Keratinocyte (primary cell): ENCODE measurements at regions not wholly inside any gene's neighbourhood (a gene's known extent, or its start where the extent isn't known, plus 50 kb on each side); places are given as distances from the start of the nearest gene placed in this dataset.

Experiments
- DNase-seq: peaks from one replicate; pipeline ENCODE4 v3.0.0-alpha.2; 2011; ENCODE audit warnings: low read depth, missing footprints, low spot score
- FAIRE-seq: peaks from 2 replicates; lab custom pipeline; 2011; peaks lifted over from hg19 to GRCh38; lab: Jason Lieb, UNC
- H2AFZ ChIP-seq: 2 replicates; pipeline ENCODE4 v1.6.0; 2012; ENCODE audit warnings: low read length, control low read depth, inconsistent platforms; ENCODE audit not compliant: control insufficient read depth
- H3K27ac ChIP-seq: 2 replicates; pipeline ENCODE4 v1.5.1; 2011; ENCODE audit warnings: low read length; ENCODE audit not compliant: control insufficient read depth, insufficient read depth
- H3K27me3 ChIP-seq: 3 replicates; pipeline ENCODE4 v1.6.0; 2011; ENCODE audit warnings: low read length; ENCODE audit not compliant: control insufficient read depth, insufficient read depth; ENCODE audit errors: extremely low read depth
- H3K36me3 ChIP-seq, 2 experiments: 2 replicates in 1 of 2; 3 replicates in 1 of 2; pipeline ENCODE4 v1.5.1; 2011; ENCODE audit warnings: low read length in 2 of 2, mild to moderate bottlenecking in 1 of 2; ENCODE audit not compliant: control insufficient read depth in 2 of 2, insufficient read depth in 2 of 2; ENCODE audit errors: extremely low read depth in 1 of 2
- H3K4me1 ChIP-seq: 3 replicates; pipeline ENCODE4 v1.5.1; 2011; ENCODE audit warnings: low read length; ENCODE audit not compliant: control insufficient read depth, insufficient read depth; ENCODE audit errors: extremely low read depth
- H3K4me2 ChIP-seq: 3 replicates; pipeline ENCODE4 v1.6.0; 2011; ENCODE audit warnings: low read depth, low read length; ENCODE audit not compliant: control insufficient read depth, insufficient read depth; ENCODE audit errors: extremely low read depth
- H3K4me3 ChIP-seq, 3 experiments: fragments of 200-600 bp in 1 of 3; sonication (generic) in 1 of 3; 2 replicates in 2 of 3; 3 replicates in 1 of 3; pipeline ENCODE4 v1.5.1; 2011 to 2016; ENCODE audit warnings: low read length in 3 of 3, mild to moderate bottlenecking in 3 of 3, control low read depth in 2 of 3, inconsistent platforms in 1 of 3, low read depth in 1 of 3, mixed read lengths in 1 of 3, mixed run types in 1 of 3, moderate library complexity in 1 of 3; ENCODE audit not compliant: control insufficient read depth in 2 of 3, insufficient read depth in 2 of 3; ENCODE audit errors: extremely low read depth in 1 of 3
- H3K79me2 ChIP-seq: 2 replicates; pipeline ENCODE4 v1.6.0; 2012; ENCODE audit warnings: low read length; ENCODE audit not compliant: control insufficient read depth, insufficient read depth
- H3K9ac ChIP-seq: 3 replicates; pipeline ENCODE4 v1.6.0; 2011; ENCODE audit warnings: low read length; ENCODE audit not compliant: control insufficient read depth, insufficient read depth; ENCODE audit errors: extremely low read depth
- H3K9me1 ChIP-seq: 3 replicates; pipeline ENCODE4 v1.6.0; 2011; ENCODE audit warnings: low read length; ENCODE audit not compliant: control insufficient read depth, insufficient read depth; ENCODE audit errors: extremely low read depth
- H3K9me3 ChIP-seq: 2 replicates; pipeline ENCODE4 v1.5.1; 2012; ENCODE audit warnings: low read depth, low read length; ENCODE audit not compliant: control insufficient read depth
- H4K20me1 ChIP-seq: 3 replicates; pipeline ENCODE4 v1.6.0; 2011; ENCODE audit warnings: low read length; ENCODE audit not compliant: control insufficient read depth, insufficient read depth; ENCODE audit errors: extremely low read depth
- EZH2 ChIP-seq: IDR thresholded peaks from one replicate; pipeline ENCODE4 v1.6.1; 2012; ENCODE audit warnings: inconsistent platforms, mild to moderate bottlenecking, low read length, moderate library complexity
- dilution Hi-C: fragments of 300-500 bp; cut with MboI; formaldehyde crosslinking; loops from one replicate; pipeline ENCODE4 v1.7.0; 2020; ENCODE audit warnings: low sequenced_read_pairs; ENCODE audit not compliant: extremely low pct_ligation_motif_present
- TF ChIP-seq, protein P1 (sequence below), 3 experiments: IDR thresholded peaks in 1 of 3; conservative IDR thresholded peaks in 1 of 3; optimal IDR thresholded peaks in 1 of 3; 2 replicates in 2 of 3; 3 replicates in 1 of 3; pipeline versions ENCODE3 to v1.5.1; 2011; ENCODE audit warnings: low read length in 3 of 3, mild to moderate bottlenecking in 3 of 3, moderate library complexity in 2 of 3, control low read depth in 1 of 3, inconsistent platforms in 1 of 3; ENCODE audit not compliant: insufficient read depth in 2 of 3; ENCODE audit errors: extremely low read depth in 1 of 3

GRCh38 chr1:207228987-207229386, 92.5 kb upstream of the CD55 start:
- no peak for FAIRE-seq

GRCh38 chr1:207230441-207230840, 91.0 kb upstream of the CD55 start:
- Histone ChIP-seq H3K36me3 (no peaks in the 10 kb centered on the region), H3K27me3 (no peaks in the 10 kb centered on the region), H3K9ac (no peak overlapping the region), H3K79me2 (no peaks in the 10 kb centered on the region), H3K9me1 (no peaks in the 10 kb centered on the region), H4K20me1 (no peaks in the 10 kb centered on the region), H3K4me1 (peaks cover 11% of the 10 kb centered on the region), H2AFZ (no peak overlapping the region), H3K27ac (no peak overlapping the region), H3K9me3 (no peaks in the 10 kb centered on the region), H3K4me2 (no peak overlapping the region), H3K4me3 (no peak overlapping the region)
- dilution Hi-C loops, result no loop called here
- DNase-seq (no peak), FAIRE-seq (no peak)
- TF ChIP-seq EZH2, result no peak
- TF ChIP-seq, protein P1, sequence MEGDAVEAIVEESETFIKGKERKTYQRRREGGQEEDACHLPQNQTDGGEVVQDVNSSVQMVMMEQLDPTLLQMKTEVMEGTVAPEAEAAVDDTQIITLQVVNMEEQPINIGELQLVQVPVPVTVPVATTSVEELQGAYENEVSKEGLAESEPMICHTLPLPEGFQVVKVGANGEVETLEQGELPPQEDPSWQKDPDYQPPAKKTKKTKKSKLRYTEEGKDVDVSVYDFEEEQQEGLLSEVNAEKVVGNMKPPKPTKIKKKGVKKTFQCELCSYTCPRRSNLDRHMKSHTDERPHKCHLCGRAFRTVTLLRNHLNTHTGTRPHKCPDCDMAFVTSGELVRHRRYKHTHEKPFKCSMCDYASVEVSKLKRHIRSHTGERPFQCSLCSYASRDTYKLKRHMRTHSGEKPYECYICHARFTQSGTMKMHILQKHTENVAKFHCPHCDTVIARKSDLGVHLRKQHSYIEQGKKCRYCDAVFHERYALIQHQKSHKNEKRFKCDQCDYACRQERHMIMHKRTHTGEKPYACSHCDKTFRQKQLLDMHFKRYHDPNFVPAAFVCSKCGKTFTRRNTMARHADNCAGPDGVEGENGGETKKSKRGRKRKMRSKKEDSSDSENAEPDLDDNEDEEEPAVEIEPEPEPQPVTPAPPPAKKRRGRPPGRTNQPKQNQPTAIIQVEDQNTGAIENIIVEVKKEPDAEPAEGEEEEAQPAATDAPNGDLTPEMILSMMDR (optimal IDR thresholded peaks at IDR 0.05 in 1 of 3, IDR thresholded peaks at IDR 0.05 in 1 of 3, conservative IDR thresholded peaks at IDR 0.05 in 1 of 3; ENCODE audit: extremely low read depth in 1 of 3, insufficient read depth in 2 of 3, low read length in 3 of 3), result no peak

More at GRCh38 chr1:207228987-207229386, 92.5 kb upstream of the CD55 start:
- no peak overlapping the region for H2AFZ ChIP-seq
- no peaks in the 10 kb centered on the region for H3K9me3 ChIP-seq
- no peaks in the 10 kb centered on the region for H4K20me1 ChIP-seq
- no peak overlapping the region for H3K9ac ChIP-seq
- dilution Hi-C loops, result no loop called here
- TF ChIP-seq, protein P1 (optimal IDR thresholded peaks at IDR 0.05 in 1 of 3, IDR thresholded peaks at IDR 0.05 in 1 of 3, conservative IDR thresholded peaks at IDR 0.05 in 1 of 3; ENCODE audit: extremely low read depth in 1 of 3, insufficient read depth in 2 of 3, low read length in 3 of 3), result no peak
- TF ChIP-seq EZH2, result no peak
- H3K27ac ChIP-seq, result no peak overlapping the region
- peaks cover 11% of the 10 kb centered on the region for H3K4me1 ChIP-seq
- no peaks in the 10 kb centered on the region for H3K36me3 ChIP-seq
- H3K9me1 ChIP-seq, result no peaks in the 10 kb centered on the region
- no peak overlapping the region for H3K4me2 ChIP-seq
- H3K4me3 ChIP-seq, result no peak overlapping the region
- DNase-seq, result no peak
- H3K27me3 ChIP-seq, result no peaks in the 10 kb centered on the region
- H3K79me2 ChIP-seq, result no peaks in the 10 kb centered on the region
